ENCODE measurements at regions not wholly inside any gene's neighbourhood (a gene's known extent, or its start where the extent isn't known, plus 50 kb on each side); places are given as distances from the start of the nearest gene placed in this dataset.

DNA sequence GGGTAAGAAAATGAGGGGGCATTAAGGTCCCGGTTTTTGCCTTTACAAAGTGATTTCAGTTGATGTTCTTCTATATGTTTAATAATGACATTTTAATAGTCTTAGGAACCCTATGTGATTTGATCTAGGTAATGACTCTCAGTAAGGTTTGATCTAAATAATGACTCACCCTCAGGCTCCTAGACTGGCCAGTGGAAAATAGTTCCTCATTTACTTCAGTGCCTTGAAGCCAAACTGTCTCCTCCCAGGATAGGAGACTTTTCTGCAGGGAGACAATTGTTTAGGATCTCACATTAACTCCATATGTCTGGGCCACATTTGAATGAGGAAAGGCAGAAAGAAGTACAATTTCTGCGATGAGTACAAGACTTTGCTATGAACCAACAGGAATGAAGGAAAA lies 1331.9 kb downstream of the XPNPEP1 start:
- DNase-seq: peak; percentile 64
- TF ChIP-seq EZH2 (IDR thresholded peaks at IDR 0.05; ENCODE audit: insufficient read depth, poor library complexity, severe bottlenecking) (no peak), EZH2phosphoT487 (IDR thresholded peaks at IDR 0.05; ENCODE audit: insufficient read depth, low read depth) (no peak)
- Histone ChIP-seq H3K4me3 (no peak overlapping the region), H3K27me3 (replicated peaks; ENCODE audit: insufficient read depth) (no peaks in the 10 kb centered on the region), H3K4me1 (ENCODE audit: insufficient read depth) (peaks cover 3% of the 10 kb centered on the region), H3K36me3 (ENCODE audit: low read depth) (no peaks in the 10 kb centered on the region), H3K9me2 (ENCODE audit: insufficient read depth) (no peaks in the 10 kb centered on the region), H3K79me2 (ENCODE audit: insufficient read depth) (no peaks in the 10 kb centered on the region), H3K9ac (no peak overlapping the region), H3K9me3 (ENCODE audit: low read depth) (no peaks in the 10 kb centered on the region), H2AFZ (0 out of 2 replicates have a peak overlapping the region, but pooled peaks have one; percentile 16), H4K20me1 (ENCODE audit: insufficient read depth) (no peaks in the 10 kb centered on the region), H3K4me2 (ENCODE audit: unreplicated experiment) (no peak overlapping the region), H3F3A (ENCODE audit: insufficient read depth) (peaks cover 6% of the 10 kb centered on the region), H3K27ac (no peak overlapping the region)
- 64 to 71% methylated on average over 2 of the region's 2 CpGs for WGBS, 2 experiments (ENCODE audit: low coverage in 1 of 2, low lambda C conversion rate in 2 of 2, missing lambda C conversion rate in 2 of 2)
- in situ Hi-C loops (cut with MboI): no loop called here

DNA sequence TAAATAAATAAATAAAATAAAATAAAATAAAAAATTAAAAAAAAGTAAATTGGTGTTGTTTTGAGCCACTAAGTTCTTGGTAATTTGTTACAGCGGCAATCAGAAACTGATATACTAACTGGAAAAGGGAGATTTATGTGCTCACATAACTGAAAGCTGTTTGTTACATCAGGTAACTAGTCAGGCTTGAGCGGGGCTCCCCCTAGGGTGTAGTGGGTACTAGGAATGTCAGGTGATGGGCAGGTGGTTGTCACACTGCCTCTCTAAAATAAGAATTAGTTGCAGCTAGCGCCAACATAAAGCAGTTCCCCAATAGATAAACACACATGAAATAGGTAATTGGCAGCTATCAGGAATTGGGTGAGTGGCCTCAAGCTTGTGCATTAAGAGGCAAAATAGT lies 1336.9 kb downstream of the XPNPEP1 start:
- no peak for TF ChIP-seq EZH2 (IDR thresholded peaks at IDR 0.05; ENCODE audit: insufficient read depth, poor library complexity, severe bottlenecking)
- no peak for TF ChIP-seq EZH2phosphoT487 (IDR thresholded peaks at IDR 0.05; ENCODE audit: insufficient read depth, low read depth)
- Histone ChIP-seq H3K9ac (no peak overlapping the region), H2AFZ (no peak overlapping the region), H3K9me3 (ENCODE audit: low read depth) (no peaks in the 10 kb centered on the region), H3K79me2 (ENCODE audit: insufficient read depth) (no peaks in the 10 kb centered on the region), H3K36me3 (ENCODE audit: low read depth) (no peaks in the 10 kb centered on the region), H3K27me3 (replicated peaks; ENCODE audit: insufficient read depth) (no peaks in the 10 kb centered on the region), H3K27ac (no peak overlapping the region), H3F3A (ENCODE audit: insufficient read depth) (peaks cover 4% of the 10 kb centered on the region; the same call in 1 of the 2 replicates), H3K4me3 (no peak overlapping the region), H3K4me2 (ENCODE audit: unreplicated experiment) (no peak overlapping the region), H3K9me2 (ENCODE audit: insufficient read depth) (no peaks in the 10 kb centered on the region), H4K20me1 (ENCODE audit: insufficient read depth) (no peaks in the 10 kb centered on the region), H3K4me1 (ENCODE audit: insufficient read depth) (peaks cover 14% of the 10 kb centered on the region)
- 77 to 81% methylated on average over 3 of the region's 3 CpGs for WGBS, 2 experiments (ENCODE audit: low coverage in 1 of 2, low lambda C conversion rate in 2 of 2, missing lambda C conversion rate in 2 of 2)
- in situ Hi-C loops (cut with MboI): no loop called here
- DNase-seq: no peak

DNA sequence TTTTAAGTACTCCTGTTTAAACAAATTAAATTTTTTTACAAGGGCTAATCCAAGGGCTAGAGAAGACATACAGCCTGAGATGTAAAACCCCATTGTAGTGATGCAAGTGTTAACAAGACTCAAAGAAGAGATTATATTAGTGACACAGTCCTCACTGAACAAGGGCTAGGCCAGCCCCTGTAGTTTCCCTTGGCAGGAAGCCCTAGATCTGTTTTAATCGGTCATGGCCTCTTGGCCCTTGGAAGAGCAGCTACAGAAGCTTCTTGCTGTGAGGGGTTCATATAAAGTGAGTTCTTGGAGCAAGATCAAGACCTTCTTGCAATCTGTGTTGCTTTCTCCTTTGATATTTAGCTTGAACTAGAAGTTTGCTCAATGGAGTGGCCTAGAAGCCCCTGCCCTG lies 1339.4 kb downstream of the XPNPEP1 start:
- TF ChIP-seq EZH2 (IDR thresholded peaks at IDR 0.05; ENCODE audit: insufficient read depth, poor library complexity, severe bottlenecking): no peak
- no peak for TF ChIP-seq EZH2phosphoT487 (IDR thresholded peaks at IDR 0.05; ENCODE audit: insufficient read depth, low read depth)
- no peaks in the 10 kb centered on the region for H3K9me2 ChIP-seq (ENCODE audit: insufficient read depth)
- in situ Hi-C loops (cut with MboI): no loop called here

DNA sequence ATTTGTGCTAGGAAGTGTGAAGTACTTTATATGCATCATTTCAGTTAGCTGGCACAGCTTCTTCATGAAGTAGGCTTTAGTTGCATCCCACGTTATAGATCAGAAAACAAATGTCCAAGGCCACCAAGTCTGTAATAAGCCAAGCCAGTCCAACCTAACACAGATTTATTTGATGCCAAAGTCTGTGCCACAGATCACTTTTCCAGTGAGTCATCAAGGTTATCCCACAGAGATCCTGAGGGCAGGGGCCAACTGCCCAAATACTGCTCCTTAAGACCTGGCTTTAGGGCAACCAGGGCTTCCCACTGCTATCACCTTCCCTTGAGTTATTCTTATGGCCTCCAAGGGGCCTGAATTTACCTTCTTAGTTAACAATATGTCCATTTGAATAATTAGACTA lies 1340.4 kb downstream of the XPNPEP1 start:
- Histone ChIP-seq H3K4me1 (ENCODE audit: insufficient read depth) (peaks cover 14% of the 10 kb centered on the region), H3F3A (ENCODE audit: insufficient read depth) (peaks cover 11% of the 10 kb centered on the region; the same call in 1 of the 2 replicates), H3K36me3 (ENCODE audit: low read depth) (no peaks in the 10 kb centered on the region), H3K4me3 (no peak overlapping the region), H4K20me1 (ENCODE audit: insufficient read depth) (no peaks in the 10 kb centered on the region), H2AFZ (no peak overlapping the region), H3K9me2 (ENCODE audit: insufficient read depth) (no peaks in the 10 kb centered on the region), H3K9ac (no peak overlapping the region), H3K4me2 (ENCODE audit: unreplicated experiment) (peak overlapping the region; percentile 17), H3K9me3 (ENCODE audit: low read depth) (no peaks in the 10 kb centered on the region), H3K79me2 (ENCODE audit: insufficient read depth) (no peaks in the 10 kb centered on the region), H3K27ac (no peak overlapping the region), H3K27me3 (replicated peaks; ENCODE audit: insufficient read depth) (no peaks in the 10 kb centered on the region)
- TF ChIP-seq EZH2phosphoT487 (IDR thresholded peaks at IDR 0.05; ENCODE audit: insufficient read depth, low read depth) (no peak), EZH2 (IDR thresholded peaks at IDR 0.05; ENCODE audit: insufficient read depth, poor library complexity, severe bottlenecking) (no peak)
- DNase-seq: no peak
- 52 to 62% methylated on average over 1 of the region's 1 CpG for WGBS, 2 experiments (ENCODE audit: low coverage in 1 of 2, low lambda C conversion rate in 2 of 2, missing lambda C conversion rate in 2 of 2)
- in situ Hi-C loops (cut with MboI): no loop called here

More for the DNA sequence above, 1339.4 kb downstream of the XPNPEP1 start:
- Histone ChIP-seq H3K27ac (no peak overlapping the region), H2AFZ (no peak overlapping the region), H3K9me3 (ENCODE audit: low read depth) (no peaks in the 10 kb centered on the region), H3K9ac (no peak overlapping the region), H3K4me3 (no peak overlapping the region), H3K79me2 (ENCODE audit: insufficient read depth) (no peaks in the 10 kb centered on the region), H3K36me3 (ENCODE audit: low read depth) (no peaks in the 10 kb centered on the region), H4K20me1 (ENCODE audit: insufficient read depth) (no peaks in the 10 kb centered on the region), H3K27me3 (replicated peaks; ENCODE audit: insufficient read depth) (no peaks in the 10 kb centered on the region), H3K4me2 (ENCODE audit: unreplicated experiment) (no peak overlapping the region), H3K4me1 (ENCODE audit: insufficient read depth) (peaks cover 14% of the 10 kb centered on the region), H3F3A (ENCODE audit: insufficient read depth) (peaks cover 11% of the 10 kb centered on the region; the same call in 1 of the 2 replicates)
- no peak for DNase-seq
- WGBS, 2 experiments (ENCODE audit: low coverage in 1 of 2, low lambda C conversion rate in 2 of 2, missing lambda C conversion rate in 2 of 2): 37 to 48% methylated on average over 1 of the region's 1 CpG

DNA sequence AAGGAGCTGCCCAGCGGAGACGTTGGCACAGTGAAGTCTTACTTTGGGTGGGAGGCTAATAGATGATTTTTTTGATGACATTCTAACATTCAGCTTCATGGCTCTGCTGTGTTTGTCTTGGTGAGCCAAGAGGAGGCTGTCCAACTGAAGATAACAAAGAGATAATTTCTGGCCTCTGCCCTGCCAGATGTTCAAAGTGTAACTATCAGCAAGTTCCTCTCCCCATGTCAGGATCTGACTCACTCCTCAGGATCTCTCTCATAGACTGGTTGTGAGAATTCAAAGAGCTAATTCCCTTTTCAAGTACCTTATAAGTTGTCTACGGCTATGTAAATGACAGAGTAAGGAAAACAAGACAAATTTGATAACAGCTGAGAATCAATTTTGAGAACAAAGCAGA lies 1340.9 kb downstream of the XPNPEP1 start:
- 77 to 79% methylated on average over 3 of the region's 3 CpGs for WGBS, 2 experiments (ENCODE audit: low coverage in 1 of 2, low lambda C conversion rate in 2 of 2, missing lambda C conversion rate in 2 of 2)
- in situ Hi-C loops (cut with MboI): no loop called here

More for the DNA sequence above, 1340.9 kb downstream of the XPNPEP1 start:
- no peaks in the 10 kb centered on the region for H3K36me3 ChIP-seq (ENCODE audit: low read depth)
- H3K27me3 ChIP-seq (replicated peaks; ENCODE audit: insufficient read depth): no peaks in the 10 kb centered on the region
- no peaks in the 10 kb centered on the region for H3K79me2 ChIP-seq (ENCODE audit: insufficient read depth)
- H3K9me3 ChIP-seq (ENCODE audit: low read depth): no peaks in the 10 kb centered on the region
- H3K4me3 ChIP-seq: no peak overlapping the region
- TF ChIP-seq EZH2 (IDR thresholded peaks at IDR 0.05; ENCODE audit: insufficient read depth, poor library complexity, severe bottlenecking): no peak
- TF ChIP-seq EZH2phosphoT487 (IDR thresholded peaks at IDR 0.05; ENCODE audit: insufficient read depth, low read depth): no peak
- no peak overlapping the region for H2AFZ ChIP-seq
- DNase-seq: peak; percentile 46
- peaks cover 11% of the 10 kb centered on the region; the same call in 1 of the 2 replicates for H3F3A ChIP-seq (ENCODE audit: insufficient read depth)
- no peaks in the 10 kb centered on the region for H3K9me2 ChIP-seq (ENCODE audit: insufficient read depth)
- no peak overlapping the region for H3K27ac ChIP-seq
- peaks cover 14% of the 10 kb centered on the region for H3K4me1 ChIP-seq (ENCODE audit: insufficient read depth)
- H3K4me2 ChIP-seq (ENCODE audit: unreplicated experiment): peak overlapping the region; percentile 17
- no peaks in the 10 kb centered on the region for H4K20me1 ChIP-seq (ENCODE audit: insufficient read depth)
- no peak overlapping the region for H3K9ac ChIP-seq

Data from GM23248 (cell line).